Neural cell (in vitro differentiated cells): ENCODE measurements at regions not wholly inside any gene's neighbourhood (a gene's known extent, or its start where the extent isn't known, plus 50 kb on each side); places are given as distances from the start of the nearest gene placed in this dataset.

Experiments
- H2AFZ ChIP-seq: fragments of 200-600, 300-800 bp; sonication (generic), shearing (Covaris generic); 2 replicates; pipeline ENCODE4 v1.6.0; 2014; ENCODE audit warnings: low read depth, mild to moderate bottlenecking, antibody characterized with exemption, low read length, moderate library complexity
- H3F3A ChIP-seq: fragments of 200-600 bp; shearing (Covaris generic); 2 replicates; pipeline ENCODE4 v1.6.1; 2016; ENCODE audit warnings: mild to moderate bottlenecking, moderate library complexity, mixed read lengths, antibody characterized with exemption, low read length; ENCODE audit not compliant: insufficient read depth, poor library complexity, severe bottlenecking
- H3K27ac ChIP-seq: fragments of 200-600, 300-800 bp; sonication (generic), shearing (Covaris generic); 2 replicates; pipeline ENCODE4 v1.5.1; 2014; ENCODE audit warnings: mild to moderate bottlenecking, low read length, moderate library complexity
- H3K27me3 ChIP-seq: fragments of 300-800, 200-600 bp; sonication (generic), shearing (Covaris generic); 2 replicates; pipeline ENCODE4 v1.6.0; 2014; ENCODE audit warnings: mild to moderate bottlenecking, low read depth, low read length, moderate library complexity; ENCODE audit not compliant: insufficient read depth
- H3K36me3 ChIP-seq: fragments of 300-800, 200-600 bp; sonication (generic), shearing (Covaris generic); 2 replicates; pipeline ENCODE4 v1.5.1; 2014; ENCODE audit warnings: mild to moderate bottlenecking, antibody characterized with exemption, low read length, moderate library complexity; ENCODE audit not compliant: insufficient read depth
- H3K4me2 ChIP-seq: fragments of 300-800, 200-600 bp; sonication (generic), shearing (Covaris generic); 2 replicates; pipeline ENCODE4 v1.6.0; 2014; ENCODE audit warnings: mild to moderate bottlenecking, low read length
- H3K4me3 ChIP-seq: fragments of 300-800, 200-600 bp; sonication (generic), shearing (Covaris generic); 2 replicates; pipeline ENCODE4 v1.5.1; 2014; ENCODE audit warnings: mild to moderate bottlenecking, low read length, moderate library complexity
- H3K79me2 ChIP-seq: fragments of 200-600 bp; shearing (Covaris generic); replicated peaks from 2 replicates; pipeline ENCODE4 v1.6.0; 2014; ENCODE audit warnings: mild to moderate bottlenecking, low read length, moderate library complexity; ENCODE audit not compliant: insufficient read depth
- H3K9ac ChIP-seq: fragments of 300-800, 200-600 bp; sonication (generic), shearing (Covaris generic); 2 replicates; pipeline ENCODE4 v1.6.1; 2016; ENCODE audit warnings: mild to moderate bottlenecking, low read length, mixed read lengths
- H3K9me2 ChIP-seq: fragments of 200-600 bp; shearing (Covaris generic); 2 replicates; pipeline ENCODE4 v1.6.1; 2016; ENCODE audit warnings: mild to moderate bottlenecking, low read length, mixed read lengths; ENCODE audit not compliant: insufficient read depth
- H3K9me3 ChIP-seq: fragments of 200-600, 300-800 bp; sonication (generic), shearing (Covaris generic); 2 replicates; pipeline ENCODE4 v1.6.1; 2016; ENCODE audit warnings: mild to moderate bottlenecking, mixed run types, low read length, moderate library complexity, mixed read lengths
- H4K20me1 ChIP-seq: fragments of 200-600 bp; shearing (Covaris generic); 2 replicates; pipeline ENCODE4 v1.6.1; 2016; ENCODE audit warnings: mild to moderate bottlenecking, mixed run types; ENCODE audit not compliant: insufficient read depth
- EP300 ChIP-seq: fragments of 450-650 bp; conservative IDR thresholded peaks from 2 replicates; pipeline ENCODE4 v1.6.1; 2014; ENCODE audit warnings: antibody characterized with exemption, mild to moderate bottlenecking, moderate library complexity; ENCODE audit not compliant: poor library complexity, severe bottlenecking
- EZH2 ChIP-seq: fragments of 200-600, 300-800 bp; shearing (Covaris generic), sonication (generic); IDR thresholded peaks from 2 replicates; pipeline ENCODE4 v1.6.1; 2014; ENCODE audit warnings: antibody characterized with exemption, low read length, borderline replicate concordance, mild to moderate bottlenecking; ENCODE audit not compliant: insufficient read depth, poor library complexity, severe bottlenecking
- MXI1 ChIP-seq: fragments of 450-650 bp; conservative IDR thresholded peaks from 2 replicates; pipeline ENCODE4 v1.6.1; 2014; ENCODE audit warnings: antibody characterized with exemption, mild to moderate bottlenecking; ENCODE audit not compliant: poor library complexity, severe bottlenecking
- POLR2AphosphoS5 ChIP-seq: IDR thresholded peaks from 2 replicates; pipeline ENCODE4 v1.6.1; 2012
- RAD21 ChIP-seq: fragments of 450-650 bp; conservative IDR thresholded peaks from 2 replicates; pipeline ENCODE4 v1.6.1; 2014; ENCODE audit warnings: antibody characterized with exemption, mild to moderate bottlenecking, moderate library complexity
- REST ChIP-seq: IDR thresholded peaks from 2 replicates; pipeline ENCODE4 v1.6.1; 2012; ENCODE audit warnings: borderline replicate concordance
- SMC3 ChIP-seq: fragments of 450-650 bp; conservative IDR thresholded peaks from 2 replicates; pipeline ENCODE4 v1.6.1; 2014; ENCODE audit warnings: antibody characterized with exemption, mild to moderate bottlenecking, moderate library complexity; ENCODE audit not compliant: poor library complexity
- TAF1 ChIP-seq: IDR thresholded peaks from 2 replicates; pipeline ENCODE4 v1.6.1; 2012; ENCODE audit warnings: low read depth
- TF ChIP-seq, protein P1 (sequence below): fragments of 450-650 bp; IDR thresholded peaks from 2 replicates; pipeline ENCODE4 v1.5.1; 2014; ENCODE audit warnings: antibody characterized with exemption, mild to moderate bottlenecking, moderate library complexity; ENCODE audit not compliant: poor library complexity, severe bottlenecking

GRCh38 chr16:86338403-86339115, 171.8 kb upstream of the FOXF1 start:
- Histone ChIP-seq H4K20me1 (no peaks in the 10 kb centered on the region), H3K36me3 (no peaks in the 10 kb centered on the region), H3K4me2 (no peak overlapping the region), H3K79me2 (no peaks in the 10 kb centered on the region), H3K9me2 (no peaks in the 10 kb centered on the region), H3K27me3 (no peaks in the 10 kb centered on the region), H3F3A (no peaks in the 10 kb centered on the region), H3K4me3 (no peak overlapping the region), H2AFZ (no peak overlapping the region), H3K9ac (no peak overlapping the region), H3K9me3 (no peaks in the 10 kb centered on the region), H3K27ac (no peak overlapping the region)
- TF ChIP-seq REST = no peak

DNA sequence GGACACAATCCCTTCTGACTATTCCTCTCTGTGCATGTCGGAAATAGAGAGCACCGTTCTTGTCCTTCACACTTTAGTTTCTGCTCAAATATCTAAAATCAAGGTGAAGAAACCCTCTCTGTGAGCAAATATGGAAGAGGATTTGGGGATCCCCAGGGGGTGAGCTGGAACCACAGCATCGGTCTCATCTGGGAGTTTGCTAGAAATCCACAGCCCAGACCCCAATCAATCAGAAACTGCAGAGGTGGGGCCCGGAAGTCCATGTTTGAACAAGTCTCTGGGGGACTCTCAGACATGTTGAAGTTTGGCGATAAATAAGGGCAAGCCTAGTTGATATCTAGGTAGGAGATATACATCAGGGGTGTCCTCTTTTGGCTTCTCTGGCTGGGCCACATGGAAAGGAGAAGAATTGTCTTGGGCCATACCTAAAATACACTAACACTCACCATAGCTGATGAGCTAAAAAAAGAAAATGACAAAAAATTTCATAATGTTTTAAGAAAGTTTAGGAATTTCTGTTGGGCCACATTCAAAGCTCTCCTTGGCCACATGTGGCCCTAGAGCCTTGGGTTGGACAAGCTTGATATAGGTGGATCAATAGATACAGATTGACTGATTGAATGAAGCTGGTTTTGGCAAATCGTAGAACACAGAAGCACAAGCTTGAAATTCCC, 168.0 kb upstream of the FOXF1 start:
- Histone ChIP-seq H3K79me2 (no peaks in the 10 kb centered on the region), H3K27ac (no peak overlapping the region), H3K4me3 (no peak overlapping the region), H3K9me2 (no peaks in the 10 kb centered on the region), H3K4me2 (no peak overlapping the region), H3K9ac (no peak overlapping the region), H3K36me3 (no peaks in the 10 kb centered on the region), H3F3A (no peaks in the 10 kb centered on the region), H4K20me1 (no peaks in the 10 kb centered on the region), H3K27me3 (no peaks in the 10 kb centered on the region), H2AFZ (no peak overlapping the region), H3K9me3 (no peaks in the 10 kb centered on the region)
- no peak for TF ChIP-seq SMC3
- TF ChIP-seq TAF1 = no peak
- TF ChIP-seq REST = no peak
- no peak for TF ChIP-seq RAD21
- no peak for TF ChIP-seq MXI1
- no peak for TF ChIP-seq POLR2AphosphoS5
- TF ChIP-seq EP300 = no peak
- TF ChIP-seq, protein P1, sequence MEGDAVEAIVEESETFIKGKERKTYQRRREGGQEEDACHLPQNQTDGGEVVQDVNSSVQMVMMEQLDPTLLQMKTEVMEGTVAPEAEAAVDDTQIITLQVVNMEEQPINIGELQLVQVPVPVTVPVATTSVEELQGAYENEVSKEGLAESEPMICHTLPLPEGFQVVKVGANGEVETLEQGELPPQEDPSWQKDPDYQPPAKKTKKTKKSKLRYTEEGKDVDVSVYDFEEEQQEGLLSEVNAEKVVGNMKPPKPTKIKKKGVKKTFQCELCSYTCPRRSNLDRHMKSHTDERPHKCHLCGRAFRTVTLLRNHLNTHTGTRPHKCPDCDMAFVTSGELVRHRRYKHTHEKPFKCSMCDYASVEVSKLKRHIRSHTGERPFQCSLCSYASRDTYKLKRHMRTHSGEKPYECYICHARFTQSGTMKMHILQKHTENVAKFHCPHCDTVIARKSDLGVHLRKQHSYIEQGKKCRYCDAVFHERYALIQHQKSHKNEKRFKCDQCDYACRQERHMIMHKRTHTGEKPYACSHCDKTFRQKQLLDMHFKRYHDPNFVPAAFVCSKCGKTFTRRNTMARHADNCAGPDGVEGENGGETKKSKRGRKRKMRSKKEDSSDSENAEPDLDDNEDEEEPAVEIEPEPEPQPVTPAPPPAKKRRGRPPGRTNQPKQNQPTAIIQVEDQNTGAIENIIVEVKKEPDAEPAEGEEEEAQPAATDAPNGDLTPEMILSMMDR = no peak
- no peak for TF ChIP-seq EZH2
